Left ventricle myocardium inferior (tissue), 1 donor: ENCODE measurements at regions not wholly inside any gene's neighbourhood (a gene's known extent, or its start where the extent isn't known, plus 50 kb on each side); places are given as distances from the start of the nearest gene placed in this dataset.

Source experiments
- DNase-seq: peaks from one replicate; pipeline ENCODE4 v3.0.0-alpha.2; 2020
- H3K27ac ChIP-seq: fragments of 200-600 bp; replicated peaks from 2 replicates; pipeline ENCODE4 v1.8.0; 2021
- H3K27me3 ChIP-seq: fragments of 200-600 bp; 2 replicates; pipeline ENCODE4 v1.8.0; 2021; ENCODE audit warnings: low read depth
- H3K36me3 ChIP-seq: fragments of 200-600 bp; 2 replicates; pipeline ENCODE4 v1.8.0; 2021
- H3K4me1 ChIP-seq: fragments of 200-600 bp; 2 replicates; pipeline ENCODE4 v1.8.0; 2021
- H3K4me3 ChIP-seq: fragments of 200-600 bp; 2 replicates; pipeline ENCODE4 v1.8.0; 2021; ENCODE audit warnings: mild to moderate bottlenecking, moderate library complexity
- H3K9me3 ChIP-seq: fragments of 200-600 bp; replicated peaks from 2 replicates; pipeline ENCODE4 v1.8.0; 2021
- CTCF ChIP-seq: fragments of 200-600 bp; IDR thresholded peaks from 2 replicates; pipeline ENCODE4 v1.8.0; 2021; ENCODE audit warnings: antibody characterized with exemption, mild to moderate bottlenecking, borderline replicate concordance
- intact Hi-C: fragments of 100-400 bp; cut with micrococcal nuclease; formaldehyde crosslinking; loops from one replicate; pipeline ENCODE4 v1.11.0; 2022
- donor health status: DM: no; HTN: yes; CAD: no; lungs with severe emphysema.

- DNase-seq, result peak; percentile 6
- H3K4me1 ChIP-seq, result peaks cover 5% of the 10 kb centered on the region
Observed at GRCh38 chr14:104283197-104284106, 145.1 kb downstream of the KIF26A start.

GRCh38 chr14:104284107-104284592 is 145.8 kb downstream of the KIF26A start:
- intact Hi-C loops, result no loop called here
- Histone ChIP-seq H3K27ac (no peak overlapping the region), H3K4me3 (no peak overlapping the region), H3K9me3 (no peaks in the 10 kb centered on the region), H3K4me1 (peaks cover 5% of the 10 kb centered on the region), H3K36me3 (no peaks in the 10 kb centered on the region), H3K27me3 (peaks cover 14% of the 10 kb centered on the region)
- DNase-seq, result peak; percentile 7
- TF ChIP-seq CTCF, result no peak

More at GRCh38 chr14:104283197-104284106, 145.1 kb downstream of the KIF26A start:
- intact Hi-C loops, result no loop called here
- H3K36me3 ChIP-seq, result no peaks in the 10 kb centered on the region
- H3K27ac ChIP-seq, result no peak overlapping the region
- no peak overlapping the region for H3K4me3 ChIP-seq
- H3K9me3 ChIP-seq, result no peaks in the 10 kb centered on the region
- H3K27me3 ChIP-seq, result peaks cover 19% of the 10 kb centered on the region
- TF ChIP-seq CTCF, result no peak

GRCh38 chr14:104284636-104285507 is 146.5 kb downstream of the KIF26A start:
- Histone ChIP-seq H3K4me1 (peaks cover 5% of the 10 kb centered on the region), H3K36me3 (no peaks in the 10 kb centered on the region), H3K4me3 (no peak overlapping the region), H3K27ac (no peak overlapping the region), H3K27me3 (peaks cover 12% of the 10 kb centered on the region), H3K9me3 (no peaks in the 10 kb centered on the region)
- peak; percentile 13 for DNase-seq
- intact Hi-C loops, result no loop called here
- TF ChIP-seq CTCF, result no peak

GRCh38 chr14:104285508-104285840 is 147.1 kb downstream of the KIF26A start:
- no peaks in the 10 kb centered on the region for H3K36me3 ChIP-seq
- intact Hi-C loops, result no loop called here

More at GRCh38 chr14:104285508-104285840, 147.1 kb downstream of the KIF26A start:
- H3K27ac ChIP-seq, result no peak overlapping the region
- H3K9me3 ChIP-seq, result no peaks in the 10 kb centered on the region
- H3K4me3 ChIP-seq, result no peak overlapping the region
- no peak for DNase-seq
- peaks cover 5% of the 10 kb centered on the region for H3K4me1 ChIP-seq
- peaks cover 8% of the 10 kb centered on the region for H3K27me3 ChIP-seq
- TF ChIP-seq CTCF, result no peak
